ES-I3 (cell line): ENCODE measurements at regions not wholly inside any gene's neighbourhood (a gene's known extent, or its start where the extent isn't known, plus 50 kb on each side); places are given as distances from the start of the nearest gene placed in this dataset.

Experiments used
- H3K36me3 ChIP-seq: 2 replicates; pipeline ENCODE4 v1.6.1; 2013; ENCODE audit warnings: mild to moderate bottlenecking, low read length, control low read depth, moderate library complexity; ENCODE audit not compliant: insufficient read depth
- H3K4me1 ChIP-seq: 2 replicates; pipeline ENCODE4 v1.6.1; 2013; ENCODE audit warnings: mild to moderate bottlenecking, control low read depth, low read length; ENCODE audit not compliant: insufficient read depth
- H3K9ac ChIP-seq: 2 replicates; pipeline ENCODE4 v1.6.1; 2013; ENCODE audit warnings: low read depth, mild to moderate bottlenecking, low read length, moderate library complexity
- H3K9me3 ChIP-seq: 2 replicates; pipeline ENCODE4 v1.6.1; 2013; ENCODE audit warnings: mild to moderate bottlenecking, low read length, moderate library complexity; ENCODE audit not compliant: control insufficient read depth, insufficient read depth

- no peak overlapping the region for H3K9ac ChIP-seq
- no peaks in the 10 kb centered on the region for H3K36me3 ChIP-seq
- H3K9me3 ChIP-seq: no peaks in the 10 kb centered on the region
- peaks cover 3% of the 10 kb centered on the region; the same call in 1 of the 2 replicates for H3K4me1 ChIP-seq
These were observed 124.2 kb upstream of the IRX4 start for GRCh38 chr5:2006971-2007291.

- Histone ChIP-seq H3K36me3 (no peaks in the 10 kb centered on the region), H3K9me3 (no peaks in the 10 kb centered on the region), H3K4me1 (peaks cover 3% of the 10 kb centered on the region; the same call in 1 of the 2 replicates), H3K9ac (no peak overlapping the region)
These were observed 123.7 kb upstream of the IRX4 start for GRCh38 chr5:2006193-2006970.

GRCh38 chr5:2005101-2006041 lies 122.6 kb upstream of the IRX4 start:
- Histone ChIP-seq H3K9me3 (no peaks in the 10 kb centered on the region), H3K36me3 (no peaks in the 10 kb centered on the region), H3K4me1 (peaks cover 3% of the 10 kb centered on the region; the same call in 1 of the 2 replicates), H3K9ac (no peak overlapping the region)

- H3K36me3 ChIP-seq: no peaks in the 10 kb centered on the region
- H3K9ac ChIP-seq: no peak overlapping the region
- H3K4me1 ChIP-seq: peaks cover 3% of the 10 kb centered on the region; the same call in 1 of the 2 replicates
- no peaks in the 10 kb centered on the region for H3K9me3 ChIP-seq
These were observed 121.1 kb upstream of the IRX4 start for GRCh38 chr5:2003690-2004365.

- H3K9me3 ChIP-seq: no peaks in the 10 kb centered on the region
- no peaks in the 10 kb centered on the region for H3K36me3 ChIP-seq
- peaks cover 2% of the 10 kb centered on the region; the same call in 1 of the 2 replicates for H3K4me1 ChIP-seq
- no peak overlapping the region for H3K9ac ChIP-seq
These were observed 120.5 kb upstream of the IRX4 start for GRCh38 chr5:2003206-2003605.

GRCh38 chr5:2001300-2001699 lies 118.6 kb upstream of the IRX4 start:
- Histone ChIP-seq H3K4me1 (no peaks in the 10 kb centered on the region), H3K36me3 (no peaks in the 10 kb centered on the region), H3K9me3 (no peaks in the 10 kb centered on the region), H3K9ac (no peak overlapping the region)

- Histone ChIP-seq H3K36me3 (no peaks in the 10 kb centered on the region), H3K9me3 (no peaks in the 10 kb centered on the region), H3K4me1 (no peaks in the 10 kb centered on the region), H3K9ac (no peak overlapping the region)
These were observed 117.9 kb upstream of the IRX4 start for GRCh38 chr5:2000591-2000990.

- no peaks in the 10 kb centered on the region for H3K4me1 ChIP-seq
- H3K9me3 ChIP-seq: no peaks in the 10 kb centered on the region
- H3K36me3 ChIP-seq: no peaks in the 10 kb centered on the region
- H3K9ac ChIP-seq: no peak overlapping the region
These were observed 117.1 kb upstream of the IRX4 start for GRCh38 chr5:1999794-2000193.

- H3K36me3 ChIP-seq: no peaks in the 10 kb centered on the region
- no peaks in the 10 kb centered on the region for H3K9me3 ChIP-seq
- no peak overlapping the region for H3K9ac ChIP-seq
- no peaks in the 10 kb centered on the region for H3K4me1 ChIP-seq
These were observed 116.1 kb upstream of the IRX4 start for GRCh38 chr5:1998716-1999317.

GRCh38 chr5:1998348-1998669 lies 115.6 kb upstream of the IRX4 start:
- Histone ChIP-seq H3K4me1 (no peaks in the 10 kb centered on the region), H3K9ac (no peak overlapping the region), H3K36me3 (no peaks in the 10 kb centered on the region), H3K9me3 (no peaks in the 10 kb centered on the region)

- no peaks in the 10 kb centered on the region for H3K36me3 ChIP-seq
- no peaks in the 10 kb centered on the region for H3K4me1 ChIP-seq
- H3K9ac ChIP-seq: no peak overlapping the region
- H3K9me3 ChIP-seq: no peaks in the 10 kb centered on the region
These were observed 115.1 kb upstream of the IRX4 start for GRCh38 chr5:1997640-1998347.

- Histone ChIP-seq H3K36me3 (no peaks in the 10 kb centered on the region), H3K9me3 (no peaks in the 10 kb centered on the region), H3K9ac (no peak overlapping the region), H3K4me1 (no peaks in the 10 kb centered on the region)
These were observed 112.8 kb upstream of the IRX4 start for GRCh38 chr5:1995491-1995890.

- Histone ChIP-seq H3K4me1 (no peaks in the 10 kb centered on the region), H3K36me3 (no peaks in the 10 kb centered on the region), H3K9me3 (no peaks in the 10 kb centered on the region), H3K9ac (no peak overlapping the region)
These were observed 104.7 kb upstream of the IRX4 start for GRCh38 chr5:1987471-1987870.

GRCh38 chr5:1985781-1986180 lies 103.1 kb upstream of the IRX4 start:
- Histone ChIP-seq H3K36me3 (no peaks in the 10 kb centered on the region), H3K9me3 (no peaks in the 10 kb centered on the region), H3K4me1 (no peaks in the 10 kb centered on the region), H3K9ac (no peak overlapping the region)
